ENCODE measurements at regions not wholly inside any gene's neighbourhood (a gene's known extent, or its start where the extent isn't known, plus 50 kb on each side); places are given as distances from the start of the nearest gene placed in this dataset.

DNA sequence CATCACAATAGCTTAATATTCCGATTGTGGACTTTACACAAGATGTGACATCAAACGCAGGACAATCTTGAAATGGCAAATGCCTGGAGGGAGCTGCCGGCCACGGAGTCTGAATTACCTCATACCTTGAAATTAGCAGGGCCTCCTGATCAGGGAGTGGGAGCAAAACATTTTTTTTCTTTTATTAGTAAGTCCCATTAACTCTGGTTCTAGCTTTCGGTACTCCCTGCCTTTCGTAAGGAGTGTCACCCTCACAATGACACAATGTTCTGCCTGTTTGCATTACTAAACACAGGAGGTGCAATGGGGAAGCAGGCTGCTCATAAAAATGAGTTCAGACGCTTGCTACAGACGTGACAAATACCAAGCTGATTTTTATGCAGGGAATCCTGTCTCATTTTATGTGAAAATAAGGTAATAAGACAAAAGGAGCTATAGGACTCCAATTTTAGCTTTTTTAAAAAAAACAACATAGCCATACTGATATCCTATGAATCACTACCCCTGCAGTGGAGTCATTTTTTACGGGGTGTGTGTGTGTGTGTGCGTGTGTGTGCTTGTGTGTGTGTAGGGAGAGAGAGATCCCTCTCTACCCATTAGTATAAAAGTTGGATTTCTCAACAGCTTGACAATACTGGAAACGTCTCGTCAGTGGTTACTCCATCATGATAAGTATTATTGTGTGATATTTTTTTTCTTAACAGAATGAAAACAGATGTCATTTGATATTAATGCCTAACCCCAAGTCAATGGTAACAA lies 205.1 kb upstream of the RUNX1 start:
- H3K27me3 Mint-ChIP-seq, result peaks cover 0 to 8% of the 10 kb centered on the region in 2 donors
- H3K27ac Mint-ChIP-seq, result no peak overlapping the region
- H3K9me3 Mint-ChIP-seq, result peaks cover 4 to 12% of the 10 kb centered on the region in 2 donors

GRCh38 chr21:35252831-35253230 lies 203.7 kb upstream of the RUNX1 start:
- Mint-ChIP-seq H3K27me3 (peaks cover 0 to 13% of the 10 kb centered on the region in 2 donors), H3K4me3 (no peak overlapping the region), H3K4me1 (peaks cover 6% of the 10 kb centered on the region in 2 donors), H3K27ac (no peak overlapping the region), H3K36me3 (peaks cover 10 to 16% of the 10 kb centered on the region in 2 donors), H3K9me3 (peaks cover 9 to 15% of the 10 kb centered on the region in 2 donors)
- ATAC-seq (replicated peaks) (peak; percentile 74 to 93), DNase-seq (no peak)

More for the DNA sequence above, 205.1 kb upstream of the RUNX1 start:
- Mint-ChIP-seq H3K4me1 (peaks cover 6 to 7% of the 10 kb centered on the region in 2 donors), H3K36me3 (peaks cover 9 to 12% of the 10 kb centered on the region in 2 donors), H3K4me3 (no peak overlapping the region)
- DNase-seq (no peak), ATAC-seq (replicated peaks) (no peak)

DNA sequence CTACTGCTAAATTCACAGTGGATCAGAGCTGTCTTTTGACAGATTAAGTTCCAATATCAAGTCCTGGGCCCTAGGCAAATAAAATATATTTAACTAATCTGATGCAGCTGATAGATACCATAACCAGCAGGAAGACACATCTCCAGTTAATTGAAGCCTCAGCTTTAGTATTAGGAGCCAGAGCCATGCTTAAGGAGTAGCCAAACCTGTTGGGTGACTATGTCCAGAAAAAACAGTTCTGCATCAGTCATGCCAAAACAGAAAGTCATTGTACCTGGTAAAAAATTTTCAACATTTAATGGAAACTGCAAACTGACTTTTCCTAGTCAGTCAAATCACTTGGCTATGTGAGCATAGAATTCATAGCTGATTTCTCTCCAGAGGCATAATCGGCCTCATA lies 200.5 kb upstream of the RUNX1 start:
- Mint-ChIP-seq H3K27ac (no peak overlapping the region), H3K4me1 (peaks cover 3 to 6% of the 10 kb centered on the region in 2 donors), H3K9me3 (peaks cover 9 to 12% of the 10 kb centered on the region in 2 donors), H3K27me3 (peaks cover 0 to 13% of the 10 kb centered on the region in 2 donors), H3K36me3 (peaks cover 10 to 16% of the 10 kb centered on the region in 2 donors), H3K4me3 (no peak overlapping the region)
- ATAC-seq (replicated peaks) (no peak), DNase-seq (no peak)

- no peaks in the 10 kb centered on the region for H3K4me1 Mint-ChIP-seq
- peaks cover 10 to 15% of the 10 kb centered on the region in 2 donors for H3K36me3 Mint-ChIP-seq
- peaks cover 6 to 17% of the 10 kb centered on the region in 2 donors for H3K27me3 Mint-ChIP-seq
- ATAC-seq (replicated peaks) (no peak), DNase-seq (no peak)
- no peak overlapping the region for H3K4me3 Mint-ChIP-seq
- H3K27ac Mint-ChIP-seq, result no peak overlapping the region
- peaks cover 5 to 8% of the 10 kb centered on the region in 2 donors for H3K9me3 Mint-ChIP-seq
Observed at GRCh38 chr21:35245879-35246278, 196.8 kb upstream of the RUNX1 start.

DNA sequence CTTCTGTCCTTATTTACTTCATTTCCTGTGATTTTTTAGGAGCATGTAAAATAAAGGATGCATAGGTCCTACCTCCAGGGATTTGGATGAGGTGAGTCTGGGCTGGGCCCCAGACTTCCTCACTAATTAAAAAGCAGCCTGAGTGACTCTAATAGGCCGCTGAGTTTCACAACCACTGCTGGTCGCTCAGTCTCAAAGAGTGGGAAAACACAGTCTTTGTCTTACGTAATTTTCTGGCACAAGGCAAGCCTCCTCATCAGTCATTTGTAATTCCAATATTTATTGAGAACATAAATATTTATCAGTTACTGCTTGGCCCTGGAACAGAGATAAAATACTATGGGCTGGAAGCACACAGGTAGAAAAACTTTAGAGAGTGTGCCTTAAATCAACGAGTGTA lies 195.4 kb upstream of the RUNX1 start:
- Mint-ChIP-seq H3K27me3 (peaks cover 13 to 21% of the 10 kb centered on the region in 2 donors), H3K36me3 (peaks cover 2 to 7% of the 10 kb centered on the region in 2 donors), H3K27ac (no peak overlapping the region), H3K4me1 (peaks cover 4 to 7% of the 10 kb centered on the region in 2 donors), H3K4me3 (no peak overlapping the region), H3K9me3 (peaks cover 5% of the 10 kb centered on the region in 2 donors)
- ATAC-seq (replicated peaks) (no peak), DNase-seq (no peak)

DNA sequence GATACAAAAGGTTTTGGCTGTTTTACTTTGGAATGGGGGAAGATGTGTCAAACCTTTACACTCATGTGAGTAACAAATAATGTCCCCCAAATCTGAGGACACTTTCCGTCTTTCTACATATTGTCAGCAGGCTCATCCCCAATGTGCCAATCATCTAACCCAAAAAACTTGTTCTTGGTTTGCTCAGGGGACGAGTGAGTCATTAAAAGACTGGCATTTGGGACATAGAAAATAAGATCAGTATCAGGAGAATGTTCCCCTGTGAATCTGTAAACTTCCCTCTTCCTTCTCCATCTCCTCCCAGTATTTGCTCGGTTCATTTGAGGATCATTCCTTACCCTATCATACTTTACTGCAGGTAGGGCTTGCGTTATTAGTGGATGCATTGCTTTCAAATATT lies 194.1 kb upstream of the RUNX1 start:
- no peak overlapping the region for H3K4me3 Mint-ChIP-seq

GRCh38 chr21:35239811-35240219 lies 190.7 kb upstream of the RUNX1 start:
- DNase-seq (no peak), ATAC-seq (replicated peaks) (no peak)
- Mint-ChIP-seq H3K4me1 (peaks cover 21 to 45% of the 10 kb centered on the region in 2 donors), H3K27me3 (peaks cover 15 to 22% of the 10 kb centered on the region in 2 donors), H3K27ac (no peak overlapping the region), H3K36me3 (peaks cover 19 to 27% of the 10 kb centered on the region in 2 donors), H3K4me3 (no peak overlapping the region), H3K9me3 (peaks cover 17 to 28% of the 10 kb centered on the region in 2 donors)

More for the DNA sequence above, 194.1 kb upstream of the RUNX1 start:
- DNase-seq, result no peak
- Mint-ChIP-seq H3K4me1 (peaks cover 6 to 17% of the 10 kb centered on the region in 2 donors), H3K9me3 (peaks cover 2 to 3% of the 10 kb centered on the region in 2 donors), H3K27me3 (peaks cover 15 to 22% of the 10 kb centered on the region in 2 donors), H3K27ac (no peak overlapping the region), H3K36me3 (peaks cover 1 to 5% of the 10 kb centered on the region in 2 donors)
- no peak for ATAC-seq (replicated peaks)

DNA sequence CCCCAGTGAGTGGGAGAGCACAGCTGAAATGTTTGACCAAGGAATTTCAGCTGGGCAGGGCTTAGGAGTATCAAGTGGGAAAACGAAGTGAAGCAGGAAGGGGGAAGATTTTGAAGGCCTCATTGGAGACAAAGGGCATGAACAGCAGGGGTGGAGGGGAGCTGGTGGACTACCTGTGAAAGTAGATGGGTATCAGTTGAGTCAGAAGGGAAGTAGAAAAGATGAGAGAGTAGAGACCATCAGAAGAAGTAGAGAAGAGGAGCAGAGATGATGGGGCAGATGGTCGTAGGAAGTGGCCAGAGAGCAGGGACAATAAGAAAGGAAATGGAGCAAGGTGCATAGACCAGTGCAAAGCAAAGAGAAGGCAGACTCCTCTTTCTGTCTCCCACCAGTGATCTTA lies 189.0 kb upstream of the RUNX1 start:
- ATAC-seq (replicated peaks) (no peak), DNase-seq (no peak)
- H3K27ac Mint-ChIP-seq, result no peak overlapping the region
- no peak overlapping the region for H3K4me3 Mint-ChIP-seq
- peaks cover 17 to 30% of the 10 kb centered on the region in 2 donors for H3K9me3 Mint-ChIP-seq
- peaks cover 19 to 28% of the 10 kb centered on the region in 2 donors for H3K36me3 Mint-ChIP-seq
- H3K4me1 Mint-ChIP-seq, result peaks cover 24 to 54% of the 10 kb centered on the region in 2 donors
- peaks cover 15 to 22% of the 10 kb centered on the region in 2 donors for H3K27me3 Mint-ChIP-seq

DNA sequence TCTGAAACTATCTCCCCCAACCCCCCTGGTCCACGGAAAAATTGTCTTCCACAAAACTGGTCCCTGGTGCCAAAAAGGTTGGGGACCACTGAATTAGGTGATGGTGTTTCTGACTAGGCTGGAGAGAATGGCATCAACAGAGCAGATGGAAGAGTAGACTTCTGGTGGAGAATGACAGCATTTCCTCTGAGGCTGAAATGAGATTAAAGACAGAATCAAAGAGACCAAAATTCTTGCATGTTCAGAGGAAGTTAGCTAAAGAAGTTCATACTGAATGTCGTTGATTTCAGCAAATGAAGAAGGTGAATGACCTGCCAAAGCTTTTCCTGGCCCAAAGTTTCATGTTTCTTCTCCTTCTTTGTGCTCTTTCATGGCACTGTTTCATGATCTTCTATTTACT lies 188.2 kb upstream of the RUNX1 start:
- H3K4me1 Mint-ChIP-seq, result peaks cover 24 to 58% of the 10 kb centered on the region in 2 donors
- ATAC-seq (replicated peaks), result no peak
- no peak overlapping the region for H3K4me3 Mint-ChIP-seq
- peaks cover 19 to 28% of the 10 kb centered on the region in 2 donors for H3K36me3 Mint-ChIP-seq
- H3K9me3 Mint-ChIP-seq, result peaks cover 17 to 30% of the 10 kb centered on the region in 2 donors
- DNase-seq, result no peak
- no peak overlapping the region for H3K27ac Mint-ChIP-seq
- H3K27me3 Mint-ChIP-seq, result peaks cover 18 to 22% of the 10 kb centered on the region in 2 donors

GRCh38 chr21:35236090-35236489 lies 187.0 kb upstream of the RUNX1 start:
- Mint-ChIP-seq H3K27me3 (peaks cover 14 to 16% of the 10 kb centered on the region in 2 donors), H3K27ac (peak overlapping the region; percentile 65), H3K4me1 (peaks cover 24 to 58% of the 10 kb centered on the region in 2 donors), H3K4me3 (peak overlapping the region in 1 of 2 donors; percentile 25), H3K36me3 (peaks cover 19 to 25% of the 10 kb centered on the region in 2 donors), H3K9me3 (peaks cover 16 to 30% of the 10 kb centered on the region in 2 donors)
- peak; percentile 69 for DNase-seq
- peak; percentile 99 for ATAC-seq (replicated peaks)

DNA sequence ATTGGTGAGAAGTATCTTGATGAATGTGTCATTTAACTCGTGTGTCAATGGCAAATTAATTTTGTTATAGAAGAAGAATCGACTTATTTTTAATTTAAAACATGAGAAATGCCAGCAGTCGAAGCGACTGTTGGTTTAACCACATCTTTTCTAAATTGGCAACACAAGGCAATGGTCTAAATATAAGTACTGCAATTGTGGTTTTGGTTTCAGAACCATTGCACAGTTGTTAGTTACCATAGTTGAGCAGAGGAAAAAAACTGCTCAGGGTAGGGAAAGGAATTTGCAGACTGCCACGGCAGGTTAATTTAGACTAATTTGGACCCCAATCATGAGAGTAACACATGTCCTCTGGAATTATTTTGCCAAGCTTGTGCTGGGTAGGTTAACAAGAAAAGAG lies 185.6 kb upstream of the RUNX1 start:
- Mint-ChIP-seq H3K4me1 (peaks cover 26 to 63% of the 10 kb centered on the region in 2 donors), H3K9me3 (peaks cover 16 to 30% of the 10 kb centered on the region in 2 donors), H3K27ac (peak overlapping the region; percentile 80), H3K27me3 (peaks cover 12 to 15% of the 10 kb centered on the region in 2 donors), H3K4me3 (peak overlapping the region; percentile 43 to 56), H3K36me3 (peaks cover 19 to 25% of the 10 kb centered on the region in 2 donors)
- DNase-seq, result no peak
- peak; percentile 60 to 61 for ATAC-seq (replicated peaks)

GRCh38 chr21:35233756-35234155 lies 184.7 kb upstream of the RUNX1 start:
- DNase-seq (no peak), ATAC-seq (replicated peaks) (no peak)
- Mint-ChIP-seq H3K36me3 (peaks cover 19 to 25% of the 10 kb centered on the region in 2 donors), H3K27ac (peak overlapping the region; percentile 9), H3K9me3 (peaks cover 16 to 30% of the 10 kb centered on the region in 2 donors), H3K4me1 (peaks cover 26 to 54% of the 10 kb centered on the region in 2 donors), H3K4me3 (no peak overlapping the region), H3K27me3 (peaks cover 7 to 14% of the 10 kb centered on the region in 2 donors)

DNA sequence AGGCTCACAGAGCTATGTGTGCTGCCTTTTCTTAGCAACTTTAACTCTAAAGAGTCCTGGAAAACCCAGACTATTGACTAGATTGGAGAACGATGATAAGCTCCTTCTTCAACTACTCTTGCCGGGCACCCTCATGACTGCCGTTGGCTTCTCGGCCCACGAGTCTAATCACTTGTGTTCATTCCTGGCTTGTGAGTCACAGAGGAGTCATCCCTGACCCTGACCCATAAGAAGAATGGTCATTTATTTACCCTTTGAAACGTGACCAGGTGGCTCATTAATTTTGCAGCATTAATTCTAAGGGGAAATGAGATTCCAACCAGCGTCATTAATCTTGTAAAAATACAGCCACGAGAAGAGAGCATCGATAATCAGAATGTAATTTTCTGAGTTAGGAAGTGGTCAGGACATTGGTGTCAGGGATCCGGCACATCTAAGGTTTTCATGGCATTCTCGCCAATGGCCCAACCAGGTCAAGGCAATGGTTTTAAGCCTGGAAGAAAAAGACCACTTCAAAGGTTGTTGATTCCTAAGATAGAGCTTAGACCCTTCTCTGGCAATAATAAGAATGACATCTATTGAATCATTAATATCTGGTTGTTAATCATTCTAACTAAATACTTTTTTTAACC lies 183.6 kb upstream of the RUNX1 start:
- H3K4me3 Mint-ChIP-seq, result no peak overlapping the region
- DNase-seq (no peak), ATAC-seq (replicated peaks) (no peak)

GRCh38 chr21:35231090-35231489 lies 182.0 kb upstream of the RUNX1 start:
- Mint-ChIP-seq H3K36me3 (peaks cover 3 to 8% of the 10 kb centered on the region in 2 donors), H3K9me3 (peaks cover 5 to 13% of the 10 kb centered on the region in 2 donors), H3K27ac (no peak overlapping the region), H3K27me3 (peaks cover 4 to 7% of the 10 kb centered on the region in 2 donors), H3K4me1 (peaks cover 31 to 59% of the 10 kb centered on the region in 2 donors), H3K4me3 (no peak overlapping the region)
- ATAC-seq (replicated peaks), result no peak
- DNase-seq, result no peak

More for the DNA sequence above, 183.6 kb upstream of the RUNX1 start:
- Mint-ChIP-seq H3K27ac (no peak overlapping the region), H3K4me1 (peaks cover 26 to 53% of the 10 kb centered on the region in 2 donors), H3K9me3 (peaks cover 12 to 23% of the 10 kb centered on the region in 2 donors), H3K27me3 (peaks cover 7% of the 10 kb centered on the region in 2 donors), H3K36me3 (peaks cover 16 to 18% of the 10 kb centered on the region in 2 donors)

Measured in stimulated activated naive B cell treated with anti-CD40 and anti-IgM and Interleukin-4, amounts not matched to agents 10 μg/mL and 1 μg/mL and 100 μg/mL, for 72 hours (primary cell).